Stimulated activated CD4-positive, alpha-beta T cell treated with anti-CD3 and anti-CD28 coated beads, Interleukin-15, amount 100 ng/mL, for 48 hours (primary cell): ENCODE measurements at regions not wholly inside any gene's neighbourhood (a gene's known extent, or its start where the extent isn't known, plus 50 kb on each side); places are given as distances from the start of the nearest gene placed in this dataset.
"Not testable (repeated sequence)": the region's sequence is repeated elsewhere in the genome, so short reads cannot be mapped to it uniquely, and the experiment has no call there.

Experiments
- DNase-seq, 2 donors: peaks; one replicate each; pipeline ENCODE4 v3.0.0-alpha.2; 2020; ENCODE audit warnings: low read depth in 2 of 2

GRCh38 chr2:52703004-52703403 is 1064.6 kb upstream of the CHAC2 start:
- no peak for DNase-seq

GRCh38 chr2:52698408-52698807 is 1069.2 kb upstream of the CHAC2 start:
- DNase-seq: no peak

DNA sequence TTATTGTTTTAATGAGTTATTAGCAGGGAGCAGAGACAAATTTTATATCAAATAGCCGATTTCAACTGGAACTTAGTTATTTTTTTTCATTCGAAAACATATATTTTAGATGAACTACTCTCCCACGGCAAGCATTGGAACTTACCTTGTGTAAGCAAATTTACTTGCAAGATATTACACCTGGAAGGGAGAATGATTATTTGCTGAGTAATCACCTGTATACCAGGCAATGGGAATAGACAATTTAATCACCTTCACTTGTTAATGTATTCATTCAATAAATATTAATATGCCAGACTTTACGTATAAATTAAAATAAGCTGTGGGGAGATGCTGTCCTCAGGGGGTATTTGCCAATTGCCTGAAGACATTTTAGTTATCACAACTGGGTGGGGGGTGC is 1069.9 kb upstream of the CHAC2 start:
- no peak for DNase-seq

DNA sequence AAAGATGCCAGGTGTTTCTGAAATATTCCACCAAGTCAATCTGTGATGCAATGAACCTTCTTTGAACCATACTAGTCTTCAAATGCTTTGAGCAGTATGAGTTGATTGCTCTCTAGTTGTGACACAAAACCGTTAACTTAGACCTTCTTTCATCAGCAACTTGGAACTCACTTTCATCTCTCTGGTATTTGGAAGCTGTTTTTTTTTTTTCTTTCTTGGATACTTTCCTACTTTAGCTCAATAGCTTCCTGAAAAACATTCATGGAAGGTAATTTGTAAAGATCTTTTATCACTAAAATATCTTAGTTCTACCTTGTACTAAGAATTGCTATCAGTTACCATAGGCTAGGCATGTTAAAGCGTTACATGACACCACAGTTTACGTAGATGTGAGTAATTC is 1071.9 kb upstream of the CHAC2 start:
- DNase-seq: no peak

DNA sequence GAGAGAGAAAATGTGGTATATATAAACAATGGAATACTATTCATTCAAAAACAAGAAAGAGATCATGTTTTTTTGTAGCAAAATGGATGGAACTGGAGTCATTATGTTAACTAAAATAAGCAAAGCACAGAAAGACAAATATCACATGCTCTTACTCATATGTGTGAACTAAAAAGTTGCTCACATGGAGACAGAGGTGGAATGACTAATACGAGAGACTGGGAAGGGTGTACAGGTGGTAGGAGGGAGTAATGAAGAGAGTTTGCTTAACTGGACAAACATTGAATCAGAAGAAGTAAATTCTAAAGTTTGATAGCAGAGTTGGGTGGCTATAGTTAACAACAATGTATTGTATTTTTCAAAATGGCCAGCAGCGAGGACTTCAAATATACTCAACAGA is 1080.7 kb upstream of the CHAC2 start:
- DNase-seq: no peak

DNA sequence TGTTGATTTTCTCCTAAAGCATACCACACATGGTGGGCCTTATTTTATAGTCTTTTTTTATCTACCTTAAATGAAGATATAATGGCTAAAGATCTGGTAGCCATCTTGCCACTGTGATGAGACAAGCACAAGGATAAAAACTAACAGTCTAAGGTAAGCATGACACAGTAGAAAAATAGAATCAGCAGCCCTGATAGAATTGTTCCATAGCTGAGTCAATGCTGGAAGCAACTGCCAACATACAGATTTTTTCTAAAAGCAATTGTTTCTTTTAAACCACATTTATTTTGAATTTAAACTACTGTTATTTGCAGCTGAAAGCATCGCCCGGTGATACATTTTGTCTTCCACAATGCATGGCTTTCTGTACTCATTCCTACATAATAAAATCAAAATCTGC is 1091.5 kb upstream of the CHAC2 start:
- no peak for DNase-seq

DNA sequence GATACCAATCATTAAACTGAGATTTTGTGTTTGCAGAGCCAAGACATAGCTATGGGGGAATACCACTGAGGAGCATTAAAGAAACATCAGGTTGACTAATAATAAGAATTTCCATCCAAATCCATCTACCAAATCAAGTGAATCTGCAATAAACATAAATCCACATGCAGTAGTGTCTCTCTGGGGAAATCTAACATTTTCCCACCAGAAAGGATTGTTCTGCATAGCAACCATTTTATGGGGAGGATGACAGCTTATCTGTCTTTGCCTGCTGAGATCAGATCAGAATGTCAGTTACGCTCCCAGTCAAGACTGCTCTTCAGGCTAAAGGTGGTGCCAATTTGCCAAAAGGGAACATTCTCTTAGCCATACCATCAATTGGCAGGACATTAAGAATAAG is 1098.9 kb upstream of the CHAC2 start:
- DNase-seq: no peak

DNA sequence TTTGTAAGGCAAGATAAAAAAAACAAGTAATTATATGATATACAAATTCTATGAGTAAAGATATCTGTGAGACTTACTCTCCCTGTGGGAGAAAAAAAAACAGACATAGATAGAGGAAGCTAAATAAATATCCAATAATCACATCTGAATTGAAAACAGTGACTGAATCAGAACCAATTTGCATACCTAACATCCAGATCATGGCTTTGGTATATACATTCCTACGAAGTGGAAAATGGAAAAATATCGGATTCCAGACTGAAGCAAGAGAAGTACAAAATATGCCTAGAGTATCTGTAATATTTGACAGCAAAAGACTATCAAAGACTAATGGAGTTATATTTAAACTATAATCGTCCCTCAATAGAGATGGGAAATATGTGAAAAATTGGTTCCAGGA is 1108.1 kb upstream of the CHAC2 start:
- DNase-seq: no peak

DNA sequence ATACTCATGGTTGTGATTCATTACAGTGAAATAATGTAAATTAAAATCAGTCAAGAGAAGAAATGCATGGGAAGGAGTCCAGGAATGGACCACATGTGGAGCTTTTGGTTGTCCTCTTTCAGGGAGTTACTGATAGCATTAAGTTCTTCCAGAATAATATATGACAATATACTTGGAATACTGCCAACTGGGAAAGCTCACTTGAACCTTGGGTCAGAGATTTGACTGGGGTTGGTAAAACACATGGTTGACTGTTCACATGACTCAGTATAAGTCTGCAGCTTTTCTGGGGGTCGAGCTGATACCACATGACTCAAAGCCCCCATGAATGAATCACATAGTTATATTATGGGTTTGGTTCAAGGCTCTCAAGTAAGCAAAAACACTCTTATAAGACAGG is 1109.0 kb upstream of the CHAC2 start:
- no peak for DNase-seq

DNA sequence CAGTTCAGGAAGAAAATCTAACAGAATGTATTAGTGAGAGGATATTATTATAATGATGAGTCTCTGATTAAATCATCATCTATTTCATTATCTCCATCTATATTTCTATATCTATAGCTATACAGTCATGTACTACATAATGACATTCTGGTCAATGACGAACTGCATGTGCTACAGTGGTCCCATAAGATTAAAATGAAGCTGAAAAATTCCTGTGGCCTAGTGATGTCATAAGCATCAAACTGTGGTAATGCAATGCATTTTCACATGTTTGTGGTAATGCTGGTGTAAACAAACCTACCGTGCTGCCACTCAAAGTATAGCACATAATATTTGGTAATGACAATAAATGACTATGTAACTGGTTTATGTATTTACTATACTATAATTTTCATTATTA is 1127.9 kb upstream of the CHAC2 start:
- no peak for DNase-seq

- no peak for DNase-seq
Measured at GRCh38 chr2:52632543-52632942, 1135.1 kb upstream of the CHAC2 start.

DNA sequence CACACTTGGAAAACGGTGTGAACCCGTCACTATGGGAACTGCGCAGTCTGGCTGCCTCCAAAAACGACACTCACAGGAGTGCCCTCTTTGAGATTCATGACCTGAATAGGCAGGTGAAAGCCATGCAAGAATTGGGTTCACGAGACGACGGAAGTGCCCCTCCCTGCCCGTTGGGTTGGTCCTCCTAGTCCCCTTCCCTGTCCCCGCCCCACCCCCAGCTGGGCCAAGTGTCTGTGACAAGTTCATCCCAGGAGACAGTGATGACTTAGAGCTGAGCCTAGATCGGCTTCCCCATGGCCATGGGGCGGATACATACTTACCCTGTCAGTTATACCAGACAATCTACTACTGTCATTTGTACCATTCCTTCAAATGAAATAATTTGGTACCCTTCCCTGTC is 1137.7 kb upstream of the CHAC2 start:
- DNase-seq: no peak

GRCh38 chr2:52629531-52629930 is 1138.1 kb upstream of the CHAC2 start:
- no peak for DNase-seq

DNA sequence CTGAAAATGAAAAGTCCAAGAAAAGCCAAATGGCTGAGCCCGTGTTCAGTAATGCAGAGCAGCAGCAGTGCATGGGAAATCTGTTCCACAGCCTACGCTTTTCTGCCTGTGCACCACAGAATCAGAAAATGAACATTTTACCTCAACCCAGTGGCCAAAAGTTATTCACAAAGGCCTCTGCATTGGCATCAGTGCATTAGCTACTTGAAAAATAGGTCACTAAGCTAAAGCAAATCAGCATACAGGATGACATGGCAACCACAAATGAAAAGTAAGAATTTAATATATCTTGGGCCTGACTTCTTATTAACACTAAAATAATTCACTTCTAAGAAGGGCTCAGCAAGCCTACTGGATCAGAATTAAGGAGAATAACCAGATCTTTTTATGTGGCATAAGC is 1145.3 kb upstream of the CHAC2 start:
- DNase-seq: no peak

- no peak for DNase-seq
Measured at GRCh38 chr2:52613064-52613463, 1154.5 kb upstream of the CHAC2 start.

- DNase-seq: no peak
Measured at GRCh38 chr2:52611759-52612158, 1155.8 kb upstream of the CHAC2 start.

GRCh38 chr2:52608030-52608429 is 1159.6 kb upstream of the CHAC2 start:
- no peak for DNase-seq

- DNase-seq: no peak
Measured at GRCh38 chr2:52597346-52597745, 1170.3 kb upstream of the CHAC2 start.

GRCh38 chr2:52594026-52594425 is 1173.6 kb upstream of the CHAC2 start:
- no peak for DNase-seq

- DNase-seq: not testable (repeated sequence)
Measured at GRCh38 chr2:52584071-52584470, 1183.5 kb upstream of the CHAC2 start.

- DNase-seq: no peak
Measured at GRCh38 chr2:52572469-52572894, 1195.1 kb upstream of the CHAC2 start.

- DNase-seq: no peak
Measured at GRCh38 chr2:52571380-52572347, 1195.9 kb upstream of the CHAC2 start.

- DNase-seq: no peak
Measured at GRCh38 chr2:52570716-52571115, 1196.9 kb upstream of the CHAC2 start.

DNA sequence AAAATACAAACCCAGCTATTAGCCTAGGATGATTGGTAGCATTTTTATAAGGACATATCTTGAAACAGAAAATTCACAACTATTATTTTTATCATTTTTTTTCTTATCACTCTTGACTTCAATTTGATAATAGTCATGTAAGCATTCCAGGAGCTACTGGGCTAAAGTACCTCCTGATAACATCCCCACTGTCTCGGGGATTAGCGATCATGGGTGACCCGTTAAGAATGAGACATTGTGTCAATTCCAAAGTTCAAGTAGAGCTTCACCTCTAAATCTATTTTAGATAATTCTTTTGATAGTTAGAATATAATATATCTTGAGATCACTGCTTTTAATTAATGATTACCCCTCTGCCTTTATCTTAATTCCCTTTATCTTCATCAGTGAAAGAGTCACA is 1204.5 kb upstream of the CHAC2 start:
- DNase-seq: no peak
